ENCODE measurements at regions not wholly inside any gene's neighbourhood (a gene's known extent, or its start where the extent isn't known, plus 50 kb on each side); places are given as distances from the start of the nearest gene placed in this dataset.

GRCh38 chr12:75938189-75938588 is 93.4 kb downstream of the PHLDA1 start:
- TF ChIP-seq OSR1 (CRISPR knock-in tag; IDR thresholded peaks at IDR 0.05): no peak
- TF ChIP-seq, protein P1, sequence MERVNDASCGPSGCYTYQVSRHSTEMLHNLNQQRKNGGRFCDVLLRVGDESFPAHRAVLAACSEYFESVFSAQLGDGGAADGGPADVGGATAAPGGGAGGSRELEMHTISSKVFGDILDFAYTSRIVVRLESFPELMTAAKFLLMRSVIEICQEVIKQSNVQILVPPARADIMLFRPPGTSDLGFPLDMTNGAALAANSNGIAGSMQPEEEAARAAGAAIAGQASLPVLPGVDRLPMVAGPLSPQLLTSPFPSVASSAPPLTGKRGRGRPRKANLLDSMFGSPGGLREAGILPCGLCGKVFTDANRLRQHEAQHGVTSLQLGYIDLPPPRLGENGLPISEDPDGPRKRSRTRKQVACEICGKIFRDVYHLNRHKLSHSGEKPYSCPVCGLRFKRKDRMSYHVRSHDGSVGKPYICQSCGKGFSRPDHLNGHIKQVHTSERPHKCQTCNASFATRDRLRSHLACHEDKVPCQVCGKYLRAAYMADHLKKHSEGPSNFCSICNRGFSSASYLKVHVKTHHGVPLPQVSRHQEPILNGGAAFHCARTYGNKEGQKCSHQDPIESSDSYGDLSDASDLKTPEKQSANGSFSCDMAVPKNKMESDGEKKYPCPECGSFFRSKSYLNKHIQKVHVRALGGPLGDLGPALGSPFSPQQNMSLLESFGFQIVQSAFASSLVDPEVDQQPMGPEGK (CRISPR knock-in tag; IDR thresholded peaks at IDR 0.05; ENCODE audit: borderline replicate concordance): no peak
- no peak for TF ChIP-seq ZNF70 (CRISPR knock-in tag; IDR thresholded peaks at IDR 0.05)
- TF ChIP-seq BACH2 (CRISPR knock-in tag; IDR thresholded peaks at IDR 0.05; ENCODE audit: borderline replicate concordance): no peak
- no peak for TF ChIP-seq CSRNP3 (CRISPR knock-in tag; IDR thresholded peaks at IDR 0.05)
- TF ChIP-seq TOX (CRISPR knock-in tag; IDR thresholded peaks at IDR 0.05; ENCODE audit: borderline replicate concordance): no peak

Measured in SK-N-SH treated with all-trans-retinoic acid at 6 μM for 48 hours (cell line).